ENCODE measurements at regions not wholly inside any gene's neighbourhood (a gene's known extent, or its start where the extent isn't known, plus 50 kb on each side); places are given as distances from the start of the nearest gene placed in this dataset.
"Not testable (repeated sequence)": the region's sequence is repeated elsewhere in the genome, so short reads cannot be mapped to it uniquely, and the experiment has no call there.

DNA sequence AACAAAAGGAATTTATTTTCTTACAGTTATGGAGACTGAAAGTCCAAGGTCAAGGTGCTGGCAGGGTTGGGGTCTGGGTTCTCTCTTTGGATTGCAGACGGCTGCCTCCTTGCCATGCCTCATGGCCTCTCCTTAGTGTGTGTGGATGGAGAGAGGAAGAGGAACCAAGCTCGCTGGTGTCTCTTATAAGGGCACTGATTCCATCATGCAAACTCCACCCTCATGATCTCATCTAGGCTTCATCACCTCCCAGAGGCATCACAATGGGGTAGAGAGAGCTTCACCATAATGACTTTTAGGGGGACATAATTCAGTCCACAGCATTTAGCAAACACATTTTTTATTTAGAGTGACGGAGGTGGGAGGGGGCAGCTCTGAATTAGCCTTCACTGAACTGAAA, 104.9 kb upstream of the ABCC4 start:
- ATAC-seq (ENCODE audit: low read depth) (no peak), DNase-seq (ENCODE audit: low spot score) (no peak)
- Histone ChIP-seq H3K9me3 (ENCODE audit: severe bottlenecking) (no peaks in the 10 kb centered on the region), H3K27me3 (ENCODE audit: insufficient read depth, poor library complexity, severe bottlenecking) (no peaks in the 10 kb centered on the region), H3K4me1 (ENCODE audit: insufficient read depth, poor library complexity, severe bottlenecking) (no peaks in the 10 kb centered on the region), H3K36me3 (ENCODE audit: low read depth) (no peaks in the 10 kb centered on the region), H3K27ac (ENCODE audit: poor library complexity, severe bottlenecking) (no peak overlapping the region), H3K4me3 (ENCODE audit: severe bottlenecking) (no peak overlapping the region)
- TF ChIP-seq, protein P1, sequence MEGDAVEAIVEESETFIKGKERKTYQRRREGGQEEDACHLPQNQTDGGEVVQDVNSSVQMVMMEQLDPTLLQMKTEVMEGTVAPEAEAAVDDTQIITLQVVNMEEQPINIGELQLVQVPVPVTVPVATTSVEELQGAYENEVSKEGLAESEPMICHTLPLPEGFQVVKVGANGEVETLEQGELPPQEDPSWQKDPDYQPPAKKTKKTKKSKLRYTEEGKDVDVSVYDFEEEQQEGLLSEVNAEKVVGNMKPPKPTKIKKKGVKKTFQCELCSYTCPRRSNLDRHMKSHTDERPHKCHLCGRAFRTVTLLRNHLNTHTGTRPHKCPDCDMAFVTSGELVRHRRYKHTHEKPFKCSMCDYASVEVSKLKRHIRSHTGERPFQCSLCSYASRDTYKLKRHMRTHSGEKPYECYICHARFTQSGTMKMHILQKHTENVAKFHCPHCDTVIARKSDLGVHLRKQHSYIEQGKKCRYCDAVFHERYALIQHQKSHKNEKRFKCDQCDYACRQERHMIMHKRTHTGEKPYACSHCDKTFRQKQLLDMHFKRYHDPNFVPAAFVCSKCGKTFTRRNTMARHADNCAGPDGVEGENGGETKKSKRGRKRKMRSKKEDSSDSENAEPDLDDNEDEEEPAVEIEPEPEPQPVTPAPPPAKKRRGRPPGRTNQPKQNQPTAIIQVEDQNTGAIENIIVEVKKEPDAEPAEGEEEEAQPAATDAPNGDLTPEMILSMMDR (IDR thresholded peaks at IDR 0.05; ENCODE audit: poor library complexity, severe bottlenecking), result no peak

DNA sequence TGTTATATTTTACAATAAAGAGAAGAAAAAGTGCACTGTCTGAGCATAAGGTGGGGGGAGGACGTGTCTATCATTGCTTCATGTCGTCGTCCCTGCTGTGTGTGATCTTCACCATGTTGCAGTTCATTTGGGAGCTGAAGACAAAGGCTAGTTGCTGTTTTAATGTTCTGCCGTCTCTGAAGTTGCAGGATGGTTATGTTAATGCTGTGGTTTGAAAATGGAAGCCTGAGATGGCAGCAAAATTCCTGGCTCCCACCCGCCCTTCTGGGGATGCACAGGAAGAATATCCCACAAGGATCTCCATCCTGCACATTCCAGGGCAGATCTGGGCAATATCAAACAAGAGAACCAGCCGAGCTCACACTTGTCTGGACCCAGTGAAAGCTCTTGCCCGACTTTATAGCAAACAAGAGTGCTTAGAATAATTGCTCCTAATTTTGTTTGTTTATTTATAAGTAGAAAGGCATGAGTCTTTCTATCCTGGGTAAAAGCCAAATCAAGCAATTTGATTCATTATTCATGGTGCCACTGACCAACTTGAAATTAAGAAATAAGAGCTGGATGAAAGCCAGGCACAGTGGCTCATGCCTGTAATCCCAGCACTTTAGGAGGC, 110.3 kb upstream of the ABCC4 start:
- no peak for DNase-seq (ENCODE audit: low spot score)
- TF ChIP-seq, protein P1 (IDR thresholded peaks at IDR 0.05; ENCODE audit: poor library complexity, severe bottlenecking), result no peak

DNA sequence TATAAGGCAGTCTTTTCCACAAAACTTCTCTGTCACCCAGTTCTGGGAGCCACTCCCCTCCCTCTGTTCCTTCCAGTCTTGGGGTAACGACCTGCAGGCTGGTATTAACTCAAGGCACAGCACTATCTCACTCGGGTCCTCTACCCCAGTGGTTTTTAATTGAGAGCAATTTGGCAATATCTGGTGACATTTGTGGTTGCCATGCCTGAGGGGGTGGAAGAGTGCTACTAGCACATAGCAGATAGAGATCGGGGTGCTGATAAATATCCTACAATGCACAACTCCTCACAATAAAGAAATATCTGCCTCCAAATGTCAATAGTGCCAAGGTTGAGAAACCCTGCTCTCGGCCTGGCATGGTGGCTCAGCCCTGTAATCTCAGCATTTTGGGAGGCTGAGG, 117.7 kb upstream of the ABCC4 start:
- H3K9me3 ChIP-seq (ENCODE audit: severe bottlenecking), result no peaks in the 10 kb centered on the region
- H3K36me3 ChIP-seq (ENCODE audit: low read depth), result no peaks in the 10 kb centered on the region
- DNase-seq (ENCODE audit: low spot score) (no peak), ATAC-seq (ENCODE audit: low read depth) (no peak)
- H3K27ac ChIP-seq (ENCODE audit: poor library complexity, severe bottlenecking), result no peak overlapping the region
- no peaks in the 10 kb centered on the region for H3K4me1 ChIP-seq (ENCODE audit: insufficient read depth, poor library complexity, severe bottlenecking)
- H3K27me3 ChIP-seq (ENCODE audit: insufficient read depth, poor library complexity, severe bottlenecking), result no peaks in the 10 kb centered on the region
- H3K4me3 ChIP-seq (ENCODE audit: severe bottlenecking), result no peak overlapping the region
- TF ChIP-seq, protein P1 (IDR thresholded peaks at IDR 0.05; ENCODE audit: poor library complexity, severe bottlenecking), result no peak

More for the DNA sequence above, 110.3 kb upstream of the ABCC4 start:
- H3K4me1 ChIP-seq (ENCODE audit: insufficient read depth, poor library complexity, severe bottlenecking), result no peaks in the 10 kb centered on the region
- H3K4me3 ChIP-seq (ENCODE audit: severe bottlenecking), result no peak overlapping the region
- H3K36me3 ChIP-seq (ENCODE audit: low read depth), result no peaks in the 10 kb centered on the region
- H3K9me3 ChIP-seq (ENCODE audit: severe bottlenecking), result no peaks in the 10 kb centered on the region
- H3K27me3 ChIP-seq (ENCODE audit: insufficient read depth, poor library complexity, severe bottlenecking), result no peaks in the 10 kb centered on the region
- no peak overlapping the region for H3K27ac ChIP-seq (ENCODE audit: poor library complexity, severe bottlenecking)
- ATAC-seq (ENCODE audit: low read depth), result peak; percentile 36; the same call in 2 of the 3 replicates

DNA sequence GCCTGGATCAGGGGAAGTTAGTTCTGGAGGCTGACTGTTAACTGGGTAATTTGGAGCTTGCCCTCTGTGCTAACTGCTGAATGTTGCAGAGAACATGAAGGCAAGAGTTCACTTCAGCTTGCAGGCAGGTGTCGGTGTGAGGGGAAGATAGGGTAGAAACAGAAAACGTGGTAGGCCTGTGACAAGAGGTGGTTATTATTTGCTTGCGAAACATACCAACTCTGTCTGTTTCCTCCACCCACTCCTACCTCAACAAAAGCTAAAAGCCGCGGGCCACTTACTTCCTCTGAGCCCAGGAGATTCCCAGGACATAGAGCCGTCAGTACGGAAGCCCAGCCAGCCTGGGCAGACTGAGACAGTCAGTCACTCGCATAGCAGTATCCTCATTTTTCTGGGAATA, 119.2 kb upstream of the ABCC4 start:
- no peak for DNase-seq (ENCODE audit: low spot score)
- TF ChIP-seq, protein P1 (IDR thresholded peaks at IDR 0.05; ENCODE audit: poor library complexity, severe bottlenecking), result no peak
- no peaks in the 10 kb centered on the region for H3K36me3 ChIP-seq (ENCODE audit: low read depth)
- H3K4me1 ChIP-seq (ENCODE audit: insufficient read depth, poor library complexity, severe bottlenecking), result no peaks in the 10 kb centered on the region
- H3K27me3 ChIP-seq (ENCODE audit: insufficient read depth, poor library complexity, severe bottlenecking), result no peaks in the 10 kb centered on the region
- H3K9me3 ChIP-seq (ENCODE audit: severe bottlenecking), result no peaks in the 10 kb centered on the region
- no peak overlapping the region for H3K27ac ChIP-seq (ENCODE audit: poor library complexity, severe bottlenecking)
- H3K4me3 ChIP-seq (ENCODE audit: severe bottlenecking), result no peak overlapping the region
- no peak for ATAC-seq (ENCODE audit: low read depth)

DNA sequence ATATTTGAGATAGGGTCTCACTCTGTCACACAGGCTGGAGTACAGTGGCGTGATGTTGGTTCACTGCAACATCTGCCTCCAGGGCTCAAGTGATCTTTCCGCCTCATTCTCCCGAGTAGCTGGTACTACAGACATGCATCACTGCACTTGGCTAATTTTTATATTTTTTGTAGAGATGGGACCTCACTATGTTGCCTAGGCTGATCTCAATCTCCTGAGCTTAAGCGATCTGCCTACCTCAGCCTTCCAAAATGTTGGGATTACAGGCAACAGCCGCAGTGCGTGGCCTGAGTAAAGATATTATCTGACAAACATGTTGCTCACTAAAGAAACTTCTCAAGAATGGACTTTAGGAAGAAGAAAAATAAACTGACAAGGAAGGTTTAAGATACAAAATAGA, 125.4 kb upstream of the ABCC4 start:
- no peaks in the 10 kb centered on the region for H3K9me3 ChIP-seq (ENCODE audit: severe bottlenecking)
- no peaks in the 10 kb centered on the region for H3K27me3 ChIP-seq (ENCODE audit: insufficient read depth, poor library complexity, severe bottlenecking)
- H3K27ac ChIP-seq (ENCODE audit: poor library complexity, severe bottlenecking), result no peak overlapping the region
- H3K4me3 ChIP-seq (ENCODE audit: severe bottlenecking), result no peak overlapping the region
- TF ChIP-seq, protein P1 (IDR thresholded peaks at IDR 0.05; ENCODE audit: poor library complexity, severe bottlenecking), result no peak
- H3K36me3 ChIP-seq (ENCODE audit: low read depth), result no peaks in the 10 kb centered on the region
- no peak for ATAC-seq (ENCODE audit: low read depth)
- no peak for DNase-seq (ENCODE audit: low spot score)
- no peaks in the 10 kb centered on the region for H3K4me1 ChIP-seq (ENCODE audit: insufficient read depth, poor library complexity, severe bottlenecking)

DNA sequence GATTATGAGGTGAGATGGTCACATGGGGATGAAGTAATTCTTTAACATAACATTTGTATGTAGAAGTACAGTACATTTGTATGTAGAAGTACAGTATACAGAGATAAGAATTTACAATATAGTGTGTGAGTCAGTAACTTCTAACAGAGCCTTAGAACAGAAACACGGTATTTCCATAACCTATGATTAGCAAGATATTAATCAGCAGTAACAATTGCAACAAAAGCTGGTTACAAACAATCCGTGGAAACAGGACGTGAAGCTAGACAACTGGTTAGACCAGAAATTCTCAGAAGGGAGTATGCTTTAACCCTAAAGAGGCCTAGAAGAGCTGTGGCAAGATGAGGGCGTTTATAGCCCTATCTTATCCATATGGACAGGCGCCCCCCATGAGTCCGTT, 122.0 kb upstream of the CLDN10 start:
- H3K36me3 ChIP-seq (ENCODE audit: low read depth); H3K9me3 ChIP-seq (ENCODE audit: severe bottlenecking); H3K4me1 ChIP-seq (ENCODE audit: insufficient read depth, poor library complexity, severe bottlenecking); H3K27ac ChIP-seq (ENCODE audit: poor library complexity, severe bottlenecking); H3K4me3 ChIP-seq (ENCODE audit: severe bottlenecking); DNase-seq (ENCODE audit: low spot score); H3K27me3 ChIP-seq (ENCODE audit: insufficient read depth, poor library complexity, severe bottlenecking); ATAC-seq (ENCODE audit: low read depth): not testable (repeated sequence)

Measured in RWPE2 (cell line).